ENCODE measurements at regions not wholly inside any gene's neighbourhood (a gene's known extent, or its start where the extent isn't known, plus 50 kb on each side); places are given as distances from the start of the nearest gene placed in this dataset.
A peak's percentile ranks its signal among the peaks of the same experiment; 100 is the strongest.

DNA sequence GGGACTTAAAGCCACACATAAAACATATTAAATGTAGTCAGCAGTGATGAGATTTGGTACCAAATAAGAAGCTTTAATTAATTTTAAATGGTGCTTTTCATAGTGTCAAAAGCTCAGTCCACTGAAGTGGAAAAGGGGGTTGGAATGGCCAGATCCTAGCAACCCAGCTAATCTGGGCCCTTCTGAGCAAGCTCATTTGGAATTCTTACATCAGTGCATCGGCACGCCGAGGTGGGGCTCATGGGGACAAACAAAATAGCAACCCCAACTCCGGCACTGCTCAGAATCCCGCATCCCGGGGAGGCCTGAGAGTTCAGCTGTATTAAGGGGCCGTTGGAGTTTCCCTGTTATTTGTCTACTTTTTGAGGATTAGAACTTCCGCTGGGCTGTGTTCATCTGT is 526.4 kb downstream of the SOX2 start:
- no peak for FAIRE-seq
- no peaks in the 10 kb centered on the region for H3K9me3 ChIP-seq (ENCODE audit: control insufficient read depth in 2 of 3, insufficient read depth in 1 of 3, low read length in 3 of 3)
- intact Hi-C loops (cut with DNase I): no loop called here
- peaks cover 2 to 10% (median 9%) of the 10 kb centered on the region in 3 donors for H3K4me1 ChIP-seq (ENCODE audit: control insufficient read depth in 2 of 3, insufficient read depth in 2 of 3, low read depth in 1 of 3, low read length in 3 of 3)
- no peak overlapping the region for H3K27ac ChIP-seq (ENCODE audit: low read depth in 2 of 2, low read length in 2 of 2)
- no peaks in the 10 kb centered on the region for H3K36me3 ChIP-seq (ENCODE audit: control insufficient read depth in 2 of 3, insufficient read depth in 3 of 3, low read length in 3 of 3)
- peak in 4 of 5 donors; percentile 59 to 71 (median 68) for DNase-seq
- H3K4me3 ChIP-seq (ENCODE audit: low read length in 3 of 3): no peak overlapping the region
- H3K27me3 ChIP-seq (ENCODE audit: control insufficient read depth, insufficient read depth, low read length): no peaks in the 10 kb centered on the region
- no peak overlapping the region for H3K9ac ChIP-seq (ENCODE audit: low read length in 3 of 3)
- no peak for TF ChIP-seq CTCF (IDR thresholded peaks at IDR 0.05; ENCODE audit: borderline replicate concordance, extremely low read depth, insufficient read depth)

GRCh38 chr3:182239316-182239715 is 527.6 kb downstream of the SOX2 start:
- H3K9ac ChIP-seq (ENCODE audit: low read length in 3 of 3): no peak overlapping the region
- no peaks in the 10 kb centered on the region for H3K9me3 ChIP-seq (ENCODE audit: control insufficient read depth in 2 of 3, insufficient read depth in 1 of 3, low read length in 3 of 3)
- H3K27me3 ChIP-seq (ENCODE audit: control insufficient read depth, insufficient read depth, low read length): no peaks in the 10 kb centered on the region
- no peak overlapping the region for H3K27ac ChIP-seq (ENCODE audit: low read depth in 2 of 2, low read length in 2 of 2)
- TF ChIP-seq CTCF (IDR thresholded peaks at IDR 0.05; ENCODE audit: borderline replicate concordance, extremely low read depth, insufficient read depth): no peak
- H3K4me3 ChIP-seq (ENCODE audit: low read length in 3 of 3): no peak overlapping the region
- H3K4me1 ChIP-seq (ENCODE audit: control insufficient read depth in 2 of 3, insufficient read depth in 2 of 3, low read depth in 1 of 3, low read length in 3 of 3): peaks cover 2 to 10% (median 9%) of the 10 kb centered on the region in 3 donors
- FAIRE-seq (no peak), DNase-seq (no peak)
- H3K36me3 ChIP-seq (ENCODE audit: control insufficient read depth in 2 of 3, insufficient read depth in 3 of 3, low read length in 3 of 3): no peaks in the 10 kb centered on the region
- intact Hi-C loops (cut with DNase I): no loop called here

GRCh38 chr3:182240474-182240873 is 528.7 kb downstream of the SOX2 start:
- H3K4me3 ChIP-seq (ENCODE audit: low read length in 3 of 3): no peak overlapping the region
- no peaks in the 10 kb centered on the region for H3K27me3 ChIP-seq (ENCODE audit: control insufficient read depth, insufficient read depth, low read length)
- H3K27ac ChIP-seq (ENCODE audit: low read depth in 2 of 2, low read length in 2 of 2): no peak overlapping the region
- no peaks in the 10 kb centered on the region for H3K9me3 ChIP-seq (ENCODE audit: control insufficient read depth in 2 of 3, insufficient read depth in 1 of 3, low read length in 3 of 3)
- DNase-seq: no peak
- H3K36me3 ChIP-seq (ENCODE audit: control insufficient read depth in 2 of 3, insufficient read depth in 3 of 3, low read length in 3 of 3): no peaks in the 10 kb centered on the region
- intact Hi-C loops (cut with DNase I): no loop called here
- no peak for FAIRE-seq
- H3K9ac ChIP-seq (ENCODE audit: low read length in 3 of 3): no peak overlapping the region
- H3K4me1 ChIP-seq (ENCODE audit: control insufficient read depth in 2 of 3, insufficient read depth in 2 of 3, low read depth in 1 of 3, low read length in 3 of 3): peaks cover 2 to 10% (median 9%) of the 10 kb centered on the region in 3 donors
- no peak for TF ChIP-seq CTCF (IDR thresholded peaks at IDR 0.05; ENCODE audit: borderline replicate concordance, extremely low read depth, insufficient read depth)

- TF ChIP-seq CTCF (IDR thresholded peaks at IDR 0.05; ENCODE audit: borderline replicate concordance, extremely low read depth, insufficient read depth): no peak
- Histone ChIP-seq H3K9me3 (ENCODE audit: control insufficient read depth in 2 of 3, insufficient read depth in 1 of 3, low read length in 3 of 3) (no peaks in the 10 kb centered on the region), H3K27me3 (ENCODE audit: control insufficient read depth, insufficient read depth, low read length) (no peaks in the 10 kb centered on the region), H3K4me1 (ENCODE audit: control insufficient read depth in 2 of 3, insufficient read depth in 2 of 3, low read depth in 1 of 3, low read length in 3 of 3) (peaks cover 2 to 10% (median 9%) of the 10 kb centered on the region in 3 donors), H3K9ac (ENCODE audit: low read length in 3 of 3) (no peak overlapping the region), H3K4me3 (ENCODE audit: low read length in 3 of 3) (no peak overlapping the region), H3K27ac (ENCODE audit: low read depth in 2 of 2, low read length in 2 of 2) (no peak overlapping the region), H3K36me3 (ENCODE audit: control insufficient read depth in 2 of 3, insufficient read depth in 3 of 3, low read length in 3 of 3) (no peaks in the 10 kb centered on the region)
- intact Hi-C loops (cut with DNase I): no loop called here
- no peak for FAIRE-seq
- DNase-seq: peak in 1 of 5 donors; percentile 54
Measured at GRCh38 chr3:182241196-182241765, 529.6 kb downstream of the SOX2 start.

Data from kidney (tissue), 13 donors.